ENCODE measurements at regions not wholly inside any gene's neighbourhood (a gene's known extent, or its start where the extent isn't known, plus 50 kb on each side); places are given as distances from the start of the nearest gene placed in this dataset.

- TF ChIP-seq REST (IDR thresholded peaks at IDR 0.05; ENCODE audit: low read depth): no peak
- no peak for TF ChIP-seq SP1 (IDR thresholded peaks at IDR 0.05; ENCODE audit: low read depth)
- TF ChIP-seq EZH2 (IDR thresholded peaks at IDR 0.05): no peak
- no peak for TF ChIP-seq TCF7L2 (IDR thresholded peaks at IDR 0.05; ENCODE audit: borderline replicate concordance, extremely low read depth, insufficient read depth, insufficient read length)
- TF ChIP-seq FOSL1 (IDR thresholded peaks at IDR 0.05; ENCODE audit: low read depth): no peak
- no peak for TF ChIP-seq ZFX (IDR thresholded peaks at IDR 0.05)
- TF ChIP-seq POLR2AphosphoS5 (IDR thresholded peaks at IDR 0.05; ENCODE audit: low read depth, low read length): no peak
- TF ChIP-seq, protein P1, sequence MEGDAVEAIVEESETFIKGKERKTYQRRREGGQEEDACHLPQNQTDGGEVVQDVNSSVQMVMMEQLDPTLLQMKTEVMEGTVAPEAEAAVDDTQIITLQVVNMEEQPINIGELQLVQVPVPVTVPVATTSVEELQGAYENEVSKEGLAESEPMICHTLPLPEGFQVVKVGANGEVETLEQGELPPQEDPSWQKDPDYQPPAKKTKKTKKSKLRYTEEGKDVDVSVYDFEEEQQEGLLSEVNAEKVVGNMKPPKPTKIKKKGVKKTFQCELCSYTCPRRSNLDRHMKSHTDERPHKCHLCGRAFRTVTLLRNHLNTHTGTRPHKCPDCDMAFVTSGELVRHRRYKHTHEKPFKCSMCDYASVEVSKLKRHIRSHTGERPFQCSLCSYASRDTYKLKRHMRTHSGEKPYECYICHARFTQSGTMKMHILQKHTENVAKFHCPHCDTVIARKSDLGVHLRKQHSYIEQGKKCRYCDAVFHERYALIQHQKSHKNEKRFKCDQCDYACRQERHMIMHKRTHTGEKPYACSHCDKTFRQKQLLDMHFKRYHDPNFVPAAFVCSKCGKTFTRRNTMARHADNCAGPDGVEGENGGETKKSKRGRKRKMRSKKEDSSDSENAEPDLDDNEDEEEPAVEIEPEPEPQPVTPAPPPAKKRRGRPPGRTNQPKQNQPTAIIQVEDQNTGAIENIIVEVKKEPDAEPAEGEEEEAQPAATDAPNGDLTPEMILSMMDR (IDR thresholded peaks at IDR 0.05 in 2 of 3, conservative IDR thresholded peaks at IDR 0.05 in 1 of 3; ENCODE audit: borderline replicate concordance in 1 of 3, insufficient read depth in 1 of 3, low read depth in 2 of 3, low read length in 2 of 3): no peak
- TF ChIP-seq YY1 (IDR thresholded peaks at IDR 0.05; ENCODE audit: extremely low read depth, insufficient replicate concordance, low read depth, low read length): no peak
Measured at GRCh38 chr17:52979921-52980320, 821.4 kb upstream of the CA10 start (continued).

DNA sequence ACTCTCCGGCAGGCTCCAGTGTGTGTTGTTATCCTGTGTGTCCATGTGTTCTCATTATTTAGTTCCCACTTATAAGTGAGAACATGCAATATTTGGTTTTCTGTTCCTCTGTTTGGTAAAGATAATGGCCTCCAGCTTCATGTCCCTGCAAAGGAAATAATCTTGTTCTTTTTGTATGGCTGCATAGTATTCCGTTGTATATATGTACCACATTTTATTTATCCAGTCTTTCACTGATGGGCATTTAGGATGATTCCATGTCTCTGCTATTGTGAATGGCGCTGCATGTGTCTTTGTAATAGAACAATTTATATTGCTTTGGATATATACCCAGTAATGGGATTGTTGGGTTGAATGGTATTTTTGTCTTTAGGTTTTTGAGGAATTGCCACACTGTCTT, 807.3 kb upstream of the CA10 start:
- Histone ChIP-seq H3K27ac (ENCODE audit: low read depth, low read length) (no peak overlapping the region), H3K4me2 (ENCODE audit: low read length) (no peak overlapping the region), H4K20me1 (ENCODE audit: insufficient read depth) (no peaks in the 10 kb centered on the region; the same call in 1 of the 2 replicates), H3K9ac (ENCODE audit: low read length) (no peak overlapping the region), H3K79me2 (ENCODE audit: insufficient read depth, low read length) (no peaks in the 10 kb centered on the region), H3K4me1 (ENCODE audit: control insufficient read depth in 1 of 2, insufficient read depth in 2 of 2, low read length in 2 of 2) (no peaks in the 10 kb centered on the region), H3K27me3 (ENCODE audit: insufficient read depth, low read length) (no peaks in the 10 kb centered on the region), H3K4me3 (replicated peaks in 1 of 2; ENCODE audit: low read depth in 1 of 2, low read length in 2 of 2) (no peak overlapping the region), H2AFZ (ENCODE audit: low read depth, low read length, poor library complexity, severe bottlenecking) (no peak overlapping the region), H3K36me3 (ENCODE audit: control insufficient read depth in 1 of 2, insufficient read depth in 2 of 2, low read length in 2 of 2) (no peaks in the 10 kb centered on the region), H3K9me3 (ENCODE audit: control insufficient read depth in 1 of 2, insufficient read depth in 1 of 2, low read depth in 1 of 2, low read length in 2 of 2) (peaks cover 27 to 38% of the 10 kb centered on the region in 2 experiments), H3K9me2 (ENCODE audit: insufficient read depth) (no peaks in the 10 kb centered on the region)
- no peak for ATAC-seq
- intact Hi-C loops (cut with micrococcal nuclease): no loop called here
- POLR2A ChIA-PET: no interaction called here
- BruUV-seq (replicated peaks): no TSS peak
- CTCF ChIA-PET: no interaction called here
- RAD21 ChIA-PET (ENCODE audit: low non-redundant PET in 1 of 2, low total read pairs in 2 of 2, uncharacterized antibody in 2 of 2, unreplicated experiment in 2 of 2): no interaction called here
- DNase-seq (ENCODE audit: low read depth, low spot score): no peak
- no peak for TF ChIP-seq FOSL1 (IDR thresholded peaks at IDR 0.05; ENCODE audit: low read depth)
- no peak for TF ChIP-seq RAD21 (IDR thresholded peaks at IDR 0.05; ENCODE audit: low read depth)
- TF ChIP-seq ZBTB33 (IDR thresholded peaks at IDR 0.05; ENCODE audit: extremely low read depth, insufficient replicate concordance, low read length): no peak
- no peak for TF ChIP-seq EZH2phosphoT487 (IDR thresholded peaks at IDR 0.05; ENCODE audit: borderline replicate concordance)
- TF ChIP-seq SIN3A (IDR thresholded peaks at IDR 0.05; ENCODE audit: low read depth): no peak
- TF ChIP-seq JUND (IDR thresholded peaks at IDR 0.05): no peak
- no peak for TF ChIP-seq SP1 (IDR thresholded peaks at IDR 0.05; ENCODE audit: low read depth)
- TF ChIP-seq CEBPB (IDR thresholded peaks at IDR 0.05; ENCODE audit: low read depth): no peak
- TF ChIP-seq CBX3 (IDR thresholded peaks at IDR 0.05; ENCODE audit: low read depth): no peak
- TF ChIP-seq EZH2 (IDR thresholded peaks at IDR 0.05): no peak

Data from HCT116 (cell line).